ENCODE measurements at regions not wholly inside any gene's neighbourhood (a gene's known extent, or its start where the extent isn't known, plus 50 kb on each side); places are given as distances from the start of the nearest gene placed in this dataset.

GRCh38 chr5:118726891-118727290 is 261.5 kb downstream of the DTWD2 start:
- TF ChIP-seq, protein P1, sequence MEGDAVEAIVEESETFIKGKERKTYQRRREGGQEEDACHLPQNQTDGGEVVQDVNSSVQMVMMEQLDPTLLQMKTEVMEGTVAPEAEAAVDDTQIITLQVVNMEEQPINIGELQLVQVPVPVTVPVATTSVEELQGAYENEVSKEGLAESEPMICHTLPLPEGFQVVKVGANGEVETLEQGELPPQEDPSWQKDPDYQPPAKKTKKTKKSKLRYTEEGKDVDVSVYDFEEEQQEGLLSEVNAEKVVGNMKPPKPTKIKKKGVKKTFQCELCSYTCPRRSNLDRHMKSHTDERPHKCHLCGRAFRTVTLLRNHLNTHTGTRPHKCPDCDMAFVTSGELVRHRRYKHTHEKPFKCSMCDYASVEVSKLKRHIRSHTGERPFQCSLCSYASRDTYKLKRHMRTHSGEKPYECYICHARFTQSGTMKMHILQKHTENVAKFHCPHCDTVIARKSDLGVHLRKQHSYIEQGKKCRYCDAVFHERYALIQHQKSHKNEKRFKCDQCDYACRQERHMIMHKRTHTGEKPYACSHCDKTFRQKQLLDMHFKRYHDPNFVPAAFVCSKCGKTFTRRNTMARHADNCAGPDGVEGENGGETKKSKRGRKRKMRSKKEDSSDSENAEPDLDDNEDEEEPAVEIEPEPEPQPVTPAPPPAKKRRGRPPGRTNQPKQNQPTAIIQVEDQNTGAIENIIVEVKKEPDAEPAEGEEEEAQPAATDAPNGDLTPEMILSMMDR (IDR thresholded peaks at IDR 0.05; ENCODE audit: low read depth, low read length), result no peak
- TF ChIP-seq EZH2phosphoT487 (IDR thresholded peaks at IDR 0.05; ENCODE audit: low read depth), result no peak

All from OCI-LY3 (cell line).